Stimulated activated CD8-positive, alpha-beta memory T cell treated with anti-CD3 and anti-CD28 coated beads, Interleukin-7, amount 100 ng/mL, for 48 hours (primary cell): ENCODE measurements at regions not wholly inside any gene's neighbourhood (a gene's known extent, or its start where the extent isn't known, plus 50 kb on each side); places are given as distances from the start of the nearest gene placed in this dataset.

Experiments
- DNase-seq, 2 donors: peaks; one replicate each; pipeline ENCODE4 v3.0.0-alpha.2; 2020; ENCODE audit warnings: low read depth in 1 of 2; ENCODE audit errors: extremely low read depth in 1 of 2

- no peak for DNase-seq
Measured at GRCh38 chr18:56139792-56140254, 498.6 kb downstream of the TXNL1 start.

- no peak for DNase-seq
Measured at GRCh38 chr18:56139372-56139771, 499.0 kb downstream of the TXNL1 start.

- no peak for DNase-seq
Measured at GRCh38 chr18:56136105-56136504, 502.3 kb downstream of the TXNL1 start.

GRCh38 chr18:56130481-56130880 is 507.9 kb downstream of the TXNL1 start:
- DNase-seq: no peak

GRCh38 chr18:56128153-56128791 is 510.1 kb downstream of the TXNL1 start:
- no peak for DNase-seq

- no peak for DNase-seq
Measured at GRCh38 chr18:56127322-56128099, 510.9 kb downstream of the TXNL1 start.

GRCh38 chr18:56124186-56124585 is 514.2 kb downstream of the TXNL1 start:
- DNase-seq: no peak

GRCh38 chr18:56121669-56122068 is 516.7 kb downstream of the TXNL1 start:
- DNase-seq: no peak

GRCh38 chr18:56120782-56121181 is 517.6 kb downstream of the TXNL1 start:
- DNase-seq: no peak

- no peak for DNase-seq
Measured at GRCh38 chr18:56119681-56120080, 518.7 kb downstream of the TXNL1 start.

GRCh38 chr18:56118422-56118821 is 520.0 kb downstream of the TXNL1 start:
- no peak for DNase-seq

- no peak for DNase-seq
Measured at GRCh38 chr18:56115071-56116015, 523.0 kb downstream of the TXNL1 start.

GRCh38 chr18:56112984-56113383 is 525.0 kb upstream of the TCF4 start:
- no peak for DNase-seq

- peak in 1 of 2 donors; percentile 3 for DNase-seq
Measured at GRCh38 chr18:56112013-56112749, 524.2 kb upstream of the TCF4 start.

GRCh38 chr18:56109757-56110156 is 521.8 kb upstream of the TCF4 start:
- DNase-seq: no peak

GRCh38 chr18:56108478-56109367 is 520.7 kb upstream of the TCF4 start:
- DNase-seq: no peak

- no peak for DNase-seq
Measured at GRCh38 chr18:56107821-56108477, 520.0 kb upstream of the TCF4 start.

GRCh38 chr18:56100090-56100722 is 512.2 kb upstream of the TCF4 start:
- DNase-seq: no peak

- no peak for DNase-seq
Measured at GRCh38 chr18:56097621-56098020, 509.6 kb upstream of the TCF4 start.
